Neural cell (in vitro differentiated cells): ENCODE measurements at regions not wholly inside any gene's neighbourhood (a gene's known extent, or its start where the extent isn't known, plus 50 kb on each side); places are given as distances from the start of the nearest gene placed in this dataset.

Source experiments
- CTCF ChIP-seq: fragments of 450-650 bp; IDR thresholded peaks from 2 replicates; pipeline ENCODE4 v1.5.1; 2014; ENCODE audit warnings: antibody characterized with exemption, mild to moderate bottlenecking, moderate library complexity; ENCODE audit not compliant: poor library complexity, severe bottlenecking
- TAF1 ChIP-seq: IDR thresholded peaks from 2 replicates; pipeline ENCODE4 v1.6.1; 2012; ENCODE audit warnings: low read depth

GRCh38 chr6:132131351-132131750 lies 180.2 kb upstream of the CCN2 start:
- TF ChIP-seq CTCF (no peak), TAF1 (no peak)
